ENCODE measurements at regions not wholly inside any gene's neighbourhood (a gene's known extent, or its start where the extent isn't known, plus 50 kb on each side); places are given as distances from the start of the nearest gene placed in this dataset.

- Histone ChIP-seq H3K36me3 (replicated peaks) (no peaks in the 10 kb centered on the region), H3K27ac (no peak overlapping the region), H3K27me3 (replicated peaks) (no peaks in the 10 kb centered on the region), H3K4me3 (ENCODE audit: low read depth, low read length) (no peak overlapping the region)
- DNase-seq, result no peak
- TF ChIP-seq, protein P1, sequence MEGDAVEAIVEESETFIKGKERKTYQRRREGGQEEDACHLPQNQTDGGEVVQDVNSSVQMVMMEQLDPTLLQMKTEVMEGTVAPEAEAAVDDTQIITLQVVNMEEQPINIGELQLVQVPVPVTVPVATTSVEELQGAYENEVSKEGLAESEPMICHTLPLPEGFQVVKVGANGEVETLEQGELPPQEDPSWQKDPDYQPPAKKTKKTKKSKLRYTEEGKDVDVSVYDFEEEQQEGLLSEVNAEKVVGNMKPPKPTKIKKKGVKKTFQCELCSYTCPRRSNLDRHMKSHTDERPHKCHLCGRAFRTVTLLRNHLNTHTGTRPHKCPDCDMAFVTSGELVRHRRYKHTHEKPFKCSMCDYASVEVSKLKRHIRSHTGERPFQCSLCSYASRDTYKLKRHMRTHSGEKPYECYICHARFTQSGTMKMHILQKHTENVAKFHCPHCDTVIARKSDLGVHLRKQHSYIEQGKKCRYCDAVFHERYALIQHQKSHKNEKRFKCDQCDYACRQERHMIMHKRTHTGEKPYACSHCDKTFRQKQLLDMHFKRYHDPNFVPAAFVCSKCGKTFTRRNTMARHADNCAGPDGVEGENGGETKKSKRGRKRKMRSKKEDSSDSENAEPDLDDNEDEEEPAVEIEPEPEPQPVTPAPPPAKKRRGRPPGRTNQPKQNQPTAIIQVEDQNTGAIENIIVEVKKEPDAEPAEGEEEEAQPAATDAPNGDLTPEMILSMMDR (IDR thresholded peaks at IDR 0.05; ENCODE audit: low read depth, low read length, missing control alignments), result no peak
- in situ Hi-C loops (cut with HindIII; ENCODE audit: low pct_ligation_motif_present, low sequenced_read_pairs), result no loop called here
These were observed 105.0 kb upstream of the PGBD5 start for GRCh38 chr1:230531103-230531502.

- no peak overlapping the region for H3K4me3 ChIP-seq (ENCODE audit: low read depth, low read length)
- in situ Hi-C loops (cut with HindIII; ENCODE audit: low pct_ligation_motif_present, low sequenced_read_pairs), result no loop called here
These were observed 93.1 kb upstream of the PGBD5 start for GRCh38 chr1:230519246-230519645.

GRCh38 chr1:230518511-230518910, 92.4 kb upstream of the PGBD5 start:
- DNase-seq, result no peak
- H3K36me3 ChIP-seq (replicated peaks), result no peaks in the 10 kb centered on the region
- no peaks in the 10 kb centered on the region for H3K27me3 ChIP-seq (replicated peaks)
- no peak overlapping the region for H3K27ac ChIP-seq
- TF ChIP-seq, protein P1 (IDR thresholded peaks at IDR 0.05; ENCODE audit: low read depth, low read length, missing control alignments), result no peak
- in situ Hi-C loops (cut with HindIII; ENCODE audit: low pct_ligation_motif_present, low sequenced_read_pairs), result no loop called here
- no peak overlapping the region for H3K4me3 ChIP-seq (ENCODE audit: low read depth, low read length)

More at GRCh38 chr1:230519246-230519645, 93.1 kb upstream of the PGBD5 start:
- H3K36me3 ChIP-seq (replicated peaks), result no peaks in the 10 kb centered on the region
- no peak for DNase-seq
- TF ChIP-seq, protein P1 (IDR thresholded peaks at IDR 0.05; ENCODE audit: low read depth, low read length, missing control alignments), result no peak
- no peak overlapping the region for H3K27ac ChIP-seq
- H3K27me3 ChIP-seq (replicated peaks), result no peaks in the 10 kb centered on the region

GRCh38 chr1:230517786-230518185, 91.7 kb upstream of the PGBD5 start:
- no peak overlapping the region for H3K4me3 ChIP-seq (ENCODE audit: low read depth, low read length)
- H3K27me3 ChIP-seq (replicated peaks), result no peaks in the 10 kb centered on the region
- no peak overlapping the region for H3K27ac ChIP-seq
- in situ Hi-C loops (cut with HindIII; ENCODE audit: low pct_ligation_motif_present, low sequenced_read_pairs), result no loop called here
- no peaks in the 10 kb centered on the region for H3K36me3 ChIP-seq (replicated peaks)
- no peak for DNase-seq
- TF ChIP-seq, protein P1 (IDR thresholded peaks at IDR 0.05; ENCODE audit: low read depth, low read length, missing control alignments), result no peak

DNA sequence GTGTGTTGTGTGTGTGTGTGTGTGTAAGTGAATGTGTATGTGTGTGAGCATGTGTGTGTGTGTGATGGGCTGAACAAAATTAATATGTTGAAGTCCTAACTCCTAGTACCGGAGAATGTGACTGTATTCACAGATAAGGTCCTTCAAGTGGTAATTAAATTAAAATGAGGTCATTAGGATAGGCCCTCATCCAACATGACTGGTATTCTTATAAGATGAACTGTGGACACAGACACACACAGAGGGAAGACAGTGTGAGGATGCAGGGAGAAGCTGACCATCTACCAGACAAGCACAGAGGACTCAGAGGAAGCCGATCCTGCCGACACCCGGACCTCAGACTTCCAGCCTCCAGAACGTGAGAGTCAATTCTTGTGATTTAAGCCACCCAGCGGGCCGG, 91.2 kb upstream of the PGBD5 start:
- Histone ChIP-seq H3K27ac (no peak overlapping the region), H3K4me3 (ENCODE audit: low read depth, low read length) (no peak overlapping the region), H3K36me3 (replicated peaks) (no peaks in the 10 kb centered on the region), H3K27me3 (replicated peaks) (no peaks in the 10 kb centered on the region)
- DNase-seq, result no peak
- TF ChIP-seq, protein P1 (IDR thresholded peaks at IDR 0.05; ENCODE audit: low read depth, low read length, missing control alignments), result no peak
- in situ Hi-C loops (cut with HindIII; ENCODE audit: low pct_ligation_motif_present, low sequenced_read_pairs), result no loop called here

DNA sequence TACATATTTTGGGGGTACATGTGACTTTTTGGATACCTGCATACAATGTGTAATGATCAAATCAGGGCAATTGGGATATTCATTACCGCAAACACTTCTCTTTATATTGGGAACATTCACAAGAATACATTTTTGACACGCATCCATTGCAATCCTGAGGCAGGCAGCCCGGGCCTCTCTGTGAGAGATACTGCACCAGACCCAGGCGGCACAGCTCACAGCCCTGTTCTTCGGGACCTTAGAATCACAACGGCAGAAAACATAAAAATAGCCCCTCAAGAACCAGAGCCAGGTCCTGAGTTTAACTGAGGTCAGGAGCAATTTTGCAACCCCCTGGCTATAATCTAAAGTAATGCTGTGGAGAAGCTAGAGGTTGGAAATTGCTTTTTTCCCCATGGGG, 90.8 kb upstream of the PGBD5 start:
- H3K27me3 ChIP-seq (replicated peaks), result no peaks in the 10 kb centered on the region
- H3K27ac ChIP-seq, result no peak overlapping the region
- in situ Hi-C loops (cut with HindIII; ENCODE audit: low pct_ligation_motif_present, low sequenced_read_pairs), result no loop called here
- no peaks in the 10 kb centered on the region for H3K36me3 ChIP-seq (replicated peaks)
- no peak for DNase-seq
- no peak overlapping the region for H3K4me3 ChIP-seq (ENCODE audit: low read depth, low read length)
- TF ChIP-seq, protein P1 (IDR thresholded peaks at IDR 0.05; ENCODE audit: low read depth, low read length, missing control alignments), result no peak

All from brain microvascular endothelial cell (primary cell).